Astrocyte (in vitro differentiated cells and primary cell): ENCODE measurements at regions not wholly inside any gene's neighbourhood (a gene's known extent, or its start where the extent isn't known, plus 50 kb on each side); places are given as distances from the start of the nearest gene placed in this dataset.

Source experiments
- CTCF ChIP-seq: IDR thresholded peaks from 2 replicates; pipeline ENCODE4 v1.5.1; 2011; ENCODE audit warnings: low read depth, mild to moderate bottlenecking, inconsistent platforms, low read length, moderate library complexity; ENCODE audit not compliant: insufficient read depth
- EZH2 ChIP-seq: IDR thresholded peaks from 2 replicates; pipeline ENCODE4 v1.6.1; 2012; ENCODE audit warnings: mild to moderate bottlenecking, low read length, inconsistent platforms; ENCODE audit not compliant: insufficient read depth

GRCh38 chr12:114815026-114815795 is 131.2 kb upstream of the TBX3 start:
- TF ChIP-seq CTCF (no peak), EZH2 (no peak)
